ENCODE measurements at regions not wholly inside any gene's neighbourhood (a gene's known extent, or its start where the extent isn't known, plus 50 kb on each side); places are given as distances from the start of the nearest gene placed in this dataset.
"Not testable (repeated sequence)": the region's sequence is repeated elsewhere in the genome, so short reads cannot be mapped to it uniquely, and the experiment has no call there.

GRCh38 chr5:12214267-12215015, 310.2 kb upstream of the CTNND2 start:
- DNase-seq, result no peak

GRCh38 chr5:12208366-12209100, 304.3 kb upstream of the CTNND2 start:
- DNase-seq, result no peak

GRCh38 chr5:12204761-12205160, 300.5 kb upstream of the CTNND2 start:
- DNase-seq, result no peak

DNA sequence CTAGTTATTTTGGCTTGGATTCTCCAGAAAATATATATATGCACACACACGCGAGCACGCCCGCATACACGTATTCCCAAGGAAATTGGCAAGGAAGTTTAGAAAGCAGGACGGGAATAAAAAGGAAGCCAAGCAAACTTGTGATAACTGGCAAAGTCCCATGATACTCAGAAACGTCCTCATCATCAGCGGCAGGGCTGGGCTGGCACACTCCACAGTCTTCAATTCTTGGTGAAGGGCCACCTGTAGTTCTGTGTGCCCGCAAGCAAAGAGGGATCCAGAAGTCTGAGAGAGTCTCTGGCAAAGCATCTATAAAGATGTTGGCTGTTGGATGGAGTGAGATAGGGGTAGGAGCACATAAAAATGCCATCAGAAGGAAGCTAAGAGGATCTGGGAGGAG, 289.3 kb upstream of the CTNND2 start:
- no peak for DNase-seq

DNA sequence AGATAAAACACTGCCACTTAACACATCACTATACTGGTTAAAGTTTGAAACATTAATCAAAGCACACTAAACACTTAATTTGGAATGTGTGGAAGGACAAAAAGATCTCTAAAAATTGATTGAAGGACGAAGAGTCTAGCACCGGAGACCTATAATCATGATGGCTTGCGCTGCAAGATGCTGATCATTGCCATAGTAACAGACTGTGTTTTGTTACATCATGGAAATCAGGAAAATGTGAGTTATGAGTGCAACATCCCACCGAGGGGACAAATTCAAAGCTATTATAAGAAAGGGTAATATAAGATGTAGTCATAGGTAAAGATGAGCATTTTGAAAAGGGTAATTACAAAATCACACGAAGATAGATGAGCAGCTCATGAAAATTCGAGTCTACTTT, 278.8 kb upstream of the CTNND2 start:
- DNase-seq, result no peak

DNA sequence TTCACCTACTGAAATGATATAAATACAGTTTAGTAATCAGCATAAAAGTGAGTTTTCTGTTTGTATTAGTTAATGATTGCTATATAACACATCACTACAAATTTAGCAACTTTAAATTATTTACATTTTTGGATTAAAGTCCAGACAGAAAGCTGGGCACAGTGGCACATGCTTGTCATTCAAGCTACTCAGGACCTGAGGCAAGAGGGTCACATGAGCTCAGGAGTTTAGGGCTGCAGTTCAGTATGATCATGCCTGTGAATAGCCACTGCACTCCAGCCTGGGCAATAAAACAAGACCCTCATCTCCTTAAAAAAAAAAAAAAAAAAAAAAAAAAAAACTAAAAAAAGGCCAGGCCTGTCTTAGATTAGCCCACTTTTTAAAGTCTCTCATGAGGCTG, 273.6 kb upstream of the CTNND2 start:
- no peak for DNase-seq

DNA sequence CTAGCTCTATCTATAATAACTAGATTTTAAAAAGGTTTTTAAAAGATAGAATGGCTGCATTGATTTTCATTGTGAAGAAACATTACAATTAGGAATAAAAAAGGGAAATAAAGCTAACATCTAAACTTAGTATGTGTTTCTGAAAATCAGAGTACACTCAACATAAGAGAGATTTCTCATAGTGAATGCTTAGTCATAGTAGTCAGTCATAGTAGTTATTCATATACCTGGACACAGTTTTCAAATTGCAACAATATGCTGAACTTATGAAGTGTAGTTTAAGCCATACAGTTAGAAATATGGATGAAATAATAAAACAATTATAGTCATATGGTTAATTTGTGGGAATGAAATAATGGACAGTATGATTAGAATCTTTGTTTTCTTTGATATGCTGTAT, 273.0 kb upstream of the CTNND2 start:
- no peak for DNase-seq

- no peak for DNase-seq
These were observed 271.8 kb upstream of the CTNND2 start for GRCh38 chr5:12175914-12176585.

DNA sequence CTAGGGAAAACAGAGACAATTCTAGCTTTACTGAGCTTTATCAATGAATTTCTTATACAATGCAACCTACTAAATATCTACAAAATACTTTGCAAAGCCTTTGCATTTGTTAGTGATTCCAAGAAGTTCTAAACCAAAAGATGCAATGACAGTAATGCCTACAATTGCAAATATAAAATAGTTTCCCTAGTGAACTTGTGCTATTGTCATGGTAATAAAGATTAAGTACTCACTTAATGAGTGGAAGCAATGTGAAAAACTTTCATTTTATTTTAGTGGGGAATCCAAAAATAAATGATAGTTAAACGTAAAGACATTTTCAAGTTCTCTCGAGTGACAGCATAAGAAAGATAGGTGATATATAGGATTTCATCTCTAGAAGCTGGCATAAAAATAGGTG, 270.5 kb upstream of the CTNND2 start:
- no peak for DNase-seq

- DNase-seq, result no peak
These were observed 265.3 kb upstream of the CTNND2 start for GRCh38 chr5:12169536-12169935.

DNA sequence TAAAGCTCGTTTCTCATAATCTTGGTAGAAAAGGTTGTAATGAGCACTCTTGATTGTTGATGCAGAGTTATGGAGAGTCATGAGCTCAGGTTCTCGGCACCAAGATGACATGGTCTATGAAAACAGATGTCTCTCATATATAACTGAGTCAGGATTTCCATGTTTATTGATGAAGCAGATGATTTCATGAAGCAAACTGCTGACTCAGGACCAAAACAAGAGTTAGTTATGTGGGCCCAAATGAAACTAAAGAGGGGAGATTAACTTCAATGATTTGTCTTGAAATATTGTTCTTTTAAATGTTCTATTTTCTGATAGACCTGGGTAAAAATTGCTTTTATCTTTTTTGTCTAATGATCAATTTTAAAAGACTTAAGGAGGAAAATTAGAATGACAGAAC, 258.6 kb upstream of the CTNND2 start:
- DNase-seq, result no peak

DNA sequence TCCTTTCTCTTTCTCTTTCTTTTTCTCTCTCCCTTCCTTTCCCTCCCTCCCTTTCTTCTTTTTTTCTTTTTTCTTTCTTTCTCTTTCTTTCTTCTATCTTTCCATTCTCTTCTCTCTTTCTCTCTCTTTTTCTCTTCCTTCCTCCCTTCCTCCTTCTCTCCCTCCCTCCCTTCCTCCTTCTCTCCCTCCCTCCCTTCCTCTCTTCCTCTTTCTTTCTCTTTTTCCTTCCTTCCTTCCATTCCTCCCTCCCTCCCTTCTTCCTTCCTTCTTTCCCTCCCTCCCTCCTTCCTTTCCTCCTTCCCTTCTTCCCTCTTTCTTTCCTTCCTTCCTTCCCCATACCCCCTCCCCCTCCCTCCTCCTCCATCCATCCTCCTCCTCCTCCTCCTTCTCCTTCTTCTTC, 243.3 kb upstream of the CTNND2 start:
- no peak for DNase-seq

- DNase-seq, result no peak
These were observed 237.2 kb upstream of the CTNND2 start for GRCh38 chr5:12141496-12141895.

GRCh38 chr5:12133520-12133919, 229.3 kb upstream of the CTNND2 start:
- DNase-seq, result no peak

DNA sequence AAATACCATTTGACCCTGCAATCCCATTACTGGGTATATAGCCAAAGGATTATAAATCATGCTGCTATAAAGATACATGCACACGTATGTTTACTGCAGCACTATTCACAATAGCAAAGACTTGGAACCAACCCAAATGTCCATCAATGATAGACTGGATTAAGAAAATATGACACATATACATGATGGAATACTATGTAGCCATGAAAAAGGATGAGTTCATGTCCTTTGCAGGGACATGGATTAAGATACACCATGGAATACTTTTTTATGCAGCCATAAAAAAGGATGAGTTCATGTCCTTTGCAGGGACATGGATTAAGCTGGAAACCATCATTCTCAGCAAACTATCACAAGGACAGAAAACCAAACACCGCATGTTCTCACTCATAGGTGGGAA, 226.8 kb upstream of the CTNND2 start:
- not testable (repeated sequence) for DNase-seq

DNA sequence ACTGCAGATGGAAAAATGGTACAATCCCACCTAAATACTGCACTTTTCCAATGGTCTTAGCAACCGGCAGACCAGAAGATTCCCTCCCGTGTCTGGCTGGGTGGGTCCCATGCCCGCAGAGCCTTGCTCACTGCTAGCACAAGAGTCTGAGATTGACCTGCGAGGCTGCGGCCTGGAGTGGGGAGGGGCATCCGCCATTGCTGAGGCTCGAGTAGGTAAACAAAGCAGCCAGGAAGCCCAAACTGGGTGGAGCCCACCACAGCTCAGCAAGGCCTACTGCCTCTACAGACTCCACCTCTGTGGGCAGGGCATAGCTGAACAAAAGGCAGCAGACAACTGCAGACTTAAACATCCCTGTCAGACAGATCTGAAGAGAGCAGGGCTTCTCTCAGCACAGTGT, 221.6 kb upstream of the CTNND2 start:
- DNase-seq, result no peak

DNA sequence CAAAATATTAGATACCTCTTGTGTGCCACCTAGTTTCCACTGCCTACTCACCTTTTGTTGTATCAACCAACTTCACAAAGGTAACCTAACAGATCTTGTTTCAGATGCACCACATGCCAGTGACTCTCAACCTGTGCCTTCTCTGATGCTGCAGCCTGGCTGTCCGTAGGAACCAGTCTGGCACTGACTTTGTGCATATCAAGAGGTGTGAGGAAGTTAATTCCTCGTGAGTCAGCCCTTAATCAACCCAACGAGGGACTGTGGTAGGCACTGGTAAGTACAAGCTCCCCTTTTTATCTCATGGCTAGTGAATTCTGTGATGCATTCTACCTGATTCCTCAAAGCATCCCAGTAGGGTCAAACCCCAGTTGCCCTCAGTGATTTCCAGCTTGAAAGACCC, 215.4 kb upstream of the CTNND2 start:
- DNase-seq, result no peak

GRCh38 chr5:12114075-12114474, 209.8 kb upstream of the CTNND2 start:
- no peak for DNase-seq

- DNase-seq, result no peak
These were observed 208.8 kb upstream of the CTNND2 start for GRCh38 chr5:12113062-12113461.

- DNase-seq, result no peak
These were observed 207.0 kb upstream of the CTNND2 start for GRCh38 chr5:12111261-12111660.

DNA sequence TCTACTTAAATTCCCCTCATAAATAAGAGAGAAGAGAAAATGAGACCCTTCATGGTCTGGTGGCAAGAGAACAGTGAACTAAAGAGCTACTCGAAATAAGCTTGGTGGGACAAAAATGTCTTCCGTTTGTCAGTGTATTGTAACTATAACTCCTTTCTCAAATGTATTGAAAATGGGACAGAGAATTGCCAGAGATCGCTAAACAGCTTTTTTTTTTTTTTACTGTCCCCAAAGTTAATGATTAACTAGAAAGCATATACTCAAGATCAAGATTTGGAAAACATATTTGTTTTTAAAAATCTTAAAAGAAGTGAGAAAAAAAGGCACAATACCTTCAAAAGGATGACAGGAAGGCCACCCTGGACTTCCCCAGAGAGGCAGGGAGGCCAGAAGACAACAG, 206.4 kb upstream of the CTNND2 start:
- DNase-seq, result no peak

GRCh38 chr5:12109075-12109688, 204.9 kb upstream of the CTNND2 start:
- DNase-seq, result no peak

GRCh38 chr5:12102151-12102550, 197.9 kb upstream of the CTNND2 start:
- no peak for DNase-seq
